Astrocyte of the spinal cord (primary cell): ENCODE measurements at regions not wholly inside any gene's neighbourhood (a gene's known extent, or its start where the extent isn't known, plus 50 kb on each side); places are given as distances from the start of the nearest gene placed in this dataset.

Experiments used
- DNase-seq: peaks from one replicate; pipeline ENCODE4 v3.0.0; 2011; ENCODE audit warnings: low read depth, low spot score
- H3K4me3 ChIP-seq: 2 replicates; pipeline ENCODE4 v1.5.1; 2011; ENCODE audit warnings: low read depth, mild to moderate bottlenecking, low read length, moderate library complexity
- CTCF ChIP-seq: IDR thresholded peaks from 2 replicates; pipeline ENCODE4 v1.5.1; 2012; ENCODE audit warnings: low read depth, mild to moderate bottlenecking, low read length, inconsistent platforms
- in situ Hi-C: cut with HindIII; loops from 2 replicates; pipeline ENCODE4 v1.10.0; 2017; ENCODE audit warnings: low sequenced_read_pairs

GRCh38 chr18:22499421-22499820 lies 81.7 kb upstream of the CTAGE1 start:
- H3K4me3 ChIP-seq = no peak overlapping the region
- DNase-seq = no peak
- in situ Hi-C loops = no loop called here
- TF ChIP-seq CTCF = no peak

- no peak for DNase-seq
These were observed 86.1 kb upstream of the CTAGE1 start for GRCh38 chr18:22503803-22504202.

GRCh38 chr18:22504251-22505030 lies 86.7 kb upstream of the CTAGE1 start:
- in situ Hi-C loops = no loop called here
- no peak for TF ChIP-seq CTCF
- DNase-seq = no peak
- no peak overlapping the region for H3K4me3 ChIP-seq

More at GRCh38 chr18:22503803-22504202, 86.1 kb upstream of the CTAGE1 start:
- no peak for TF ChIP-seq CTCF
- H3K4me3 ChIP-seq = no peak overlapping the region
- in situ Hi-C loops = no loop called here

GRCh38 chr18:22505141-22505591 lies 87.5 kb upstream of the CTAGE1 start:
- DNase-seq = no peak
- H3K4me3 ChIP-seq = no peak overlapping the region
- no peak for TF ChIP-seq CTCF
- in situ Hi-C loops = no loop called here

- TF ChIP-seq CTCF = no peak
- DNase-seq = no peak
- in situ Hi-C loops = no loop called here
- H3K4me3 ChIP-seq = no peak overlapping the region
These were observed 89.3 kb upstream of the CTAGE1 start for GRCh38 chr18:22507055-22507454.

- in situ Hi-C loops = no loop called here
- DNase-seq = no peak
- H3K4me3 ChIP-seq = no peak overlapping the region
- TF ChIP-seq CTCF = no peak
These were observed 91.7 kb upstream of the CTAGE1 start for GRCh38 chr18:22509423-22509822.
